GM13976 (cell line): ENCODE measurements at regions not wholly inside any gene's neighbourhood (a gene's known extent, or its start where the extent isn't known, plus 50 kb on each side); places are given as distances from the start of the nearest gene placed in this dataset.

Experiments used
- DNase-seq: peaks from one replicate; pipeline ENCODE4 v3.0.0; 2012; ENCODE audit warnings: low spot score
- CTCF ChIP-seq: IDR thresholded peaks from 2 replicates; pipeline ENCODE4 v1.5.1; 2012; ENCODE audit warnings: borderline replicate concordance, mild to moderate bottlenecking; ENCODE audit not compliant: insufficient read depth; ENCODE audit errors: extremely low read depth, missing control alignments, control extremely low read depth
- in situ Hi-C: fragments of 300-500 bp; cut with MboI; formaldehyde crosslinking; loops from one replicate; pipeline ENCODE4 v1.12.0; 2022; ENCODE audit warnings: low sequenced_read_pairs, mixed read lengths, inconsistent platforms; ENCODE audit not compliant: unreplicated experiment

- no peak for TF ChIP-seq CTCF
- DNase-seq: no peak
- in situ Hi-C loops: no loop called here
These were observed 121.6 kb upstream of the EPHA5 start for GRCh38 chr4:65791812-65792308.

GRCh38 chr4:65791111-65791811 is 121.0 kb upstream of the EPHA5 start:
- DNase-seq: no peak
- TF ChIP-seq CTCF: no peak
- in situ Hi-C loops: no loop called here

- no peak for DNase-seq
- in situ Hi-C loops: no loop called here
- no peak for TF ChIP-seq CTCF
These were observed 119.5 kb upstream of the EPHA5 start for GRCh38 chr4:65789805-65790204.

- DNase-seq: no peak
- in situ Hi-C loops: no loop called here
- TF ChIP-seq CTCF: no peak
These were observed 119.1 kb upstream of the EPHA5 start for GRCh38 chr4:65789341-65789740.

- no peak for DNase-seq
- in situ Hi-C loops: no loop called here
- no peak for TF ChIP-seq CTCF
These were observed 107.0 kb upstream of the EPHA5 start for GRCh38 chr4:65777270-65777669.

- in situ Hi-C loops: no loop called here
- no peak for TF ChIP-seq CTCF
These were observed 103.3 kb upstream of the EPHA5 start for GRCh38 chr4:65773636-65774035.

GRCh38 chr4:65747386-65747785 is 77.1 kb upstream of the EPHA5 start:
- no peak for DNase-seq
- TF ChIP-seq CTCF: no peak
- in situ Hi-C loops: no loop called here

More at GRCh38 chr4:65773636-65774035, 103.3 kb upstream of the EPHA5 start:
- DNase-seq: no peak
